ENCODE measurements at regions not wholly inside any gene's neighbourhood (a gene's known extent, or its start where the extent isn't known, plus 50 kb on each side); places are given as distances from the start of the nearest gene placed in this dataset.

DNA sequence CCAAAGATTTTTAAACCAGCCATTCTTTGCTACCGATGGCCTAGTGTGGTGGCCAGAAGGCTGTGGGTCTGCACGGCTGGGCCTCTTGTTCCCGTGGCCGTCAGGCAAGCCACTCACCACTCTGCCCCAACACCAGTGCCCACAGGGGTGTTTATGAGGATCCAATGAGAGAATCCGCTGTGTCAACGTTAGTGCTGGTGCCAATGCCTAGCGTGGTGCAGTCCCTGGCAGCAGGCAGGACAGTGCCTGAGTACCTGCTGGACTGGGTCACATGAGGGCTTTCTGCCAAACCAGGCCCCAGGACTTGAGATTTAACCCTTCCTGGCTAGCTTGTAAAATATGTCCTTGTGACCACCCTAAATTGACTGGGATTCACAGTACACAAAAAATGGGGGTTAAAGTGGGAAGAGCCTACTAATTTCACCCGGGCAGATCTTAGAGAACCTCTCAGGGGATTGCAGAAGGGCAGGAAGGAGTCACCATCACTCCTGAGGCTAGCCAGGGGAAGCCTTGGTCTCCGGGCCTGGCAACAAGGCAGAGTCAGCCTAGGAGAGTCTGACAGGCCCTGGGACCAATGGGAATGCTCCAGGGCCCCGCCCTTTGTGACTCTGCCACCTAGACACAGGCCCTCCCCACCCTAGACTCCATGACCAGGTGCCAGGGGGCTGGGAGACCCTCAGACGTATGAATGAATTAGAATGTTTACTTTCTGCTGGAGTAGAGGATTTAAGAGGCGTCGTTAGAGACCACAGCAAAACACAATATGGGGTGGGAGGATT, 63.2 kb upstream of the FSTL4 start:
- WGBS, 2 experiments (ENCODE audit: extremely low coverage in 1 of 2, insufficient coverage in 1 of 2, insufficient read length in 1 of 2, insufficient replicate concordance in 2 of 2, low coverage in 1 of 2, low lambda C conversion rate in 2 of 2, missing lambda C conversion rate in 1 of 2) = 82% methylated on average over 13 of the region's 13 CpGs; no CpG with 5 or more reads in 1 of the 2 experiments
- Histone ChIP-seq H4K91ac (replicated peaks; ENCODE audit: insufficient read length, low read length) (no peak overlapping the region), H2BK20ac (ENCODE audit: low read length) (peak overlapping the region; percentile 87), H2AFZ (ENCODE audit: low read length) (peak overlapping the region; percentile 83), H3K27ac (ENCODE audit: low read depth, low read length) (no peak overlapping the region), H2BK15ac (ENCODE audit: low read length) (0 out of 2 replicates have a peak overlapping the region, but pooled peaks have one; percentile 74), H3K9me3 (ENCODE audit: insufficient read depth in 2 of 2, low read depth in 1 of 2, low read length in 1 of 2) (no peaks in the 10 kb centered on the region), H3K27me3 (replicated peaks in 1 of 4; ENCODE audit: control insufficient read depth in 3 of 4, extremely low read depth in 1 of 4, insufficient read depth in 3 of 4, low read length in 3 of 4) (no peaks in the 10 kb centered on the region), H2BK5ac (ENCODE audit: low read depth, low read length) (peak overlapping the region; percentile 80; the same call in 1 of the 2 replicates), H4K5ac (ENCODE audit: insufficient read length, low read depth, low read length) (no peak overlapping the region), H3K23ac (ENCODE audit: insufficient read length) (no peak overlapping the region), H3K9ac (replicated peaks in 1 of 4; ENCODE audit: extremely low read depth in 1 of 4, low read depth in 3 of 4, low read length in 3 of 4) (no peak overlapping the region), H3K4ac (replicated peaks; ENCODE audit: insufficient read length, low read depth, low read length) (no peak overlapping the region), H3K4me3 (ENCODE audit: extremely low read depth in 1 of 4, insufficient read depth in 2 of 4, low read depth in 3 of 4, low read length in 4 of 4) (no peak overlapping the region), H2BK12ac (ENCODE audit: low read depth, low read length) (peak overlapping the region; percentile 99; the same call in 1 of the 2 replicates), H3K79me2 (ENCODE audit: control insufficient read depth in 1 of 2, insufficient read depth in 2 of 2, low read length in 2 of 2) (no peaks in the 10 kb centered on the region), H4K20me1 (replicated peaks in 1 of 2; ENCODE audit: control insufficient read depth in 1 of 2, insufficient read depth in 2 of 2, low read length in 2 of 2) (no peaks in the 10 kb centered on the region), H2BK120ac (replicated peaks; ENCODE audit: low read depth, low read length) (no peak overlapping the region), H3K79me1 (ENCODE audit: low read depth, low read length) (no peaks in the 10 kb centered on the region), H3K56ac (replicated peaks; ENCODE audit: insufficient read length, low read depth, low read length) (no peak overlapping the region), H3K36me3 (ENCODE audit: control insufficient read depth in 2 of 4, insufficient read depth in 4 of 4, low read length in 3 of 4) (peaks cover 0 to 3% (median 0%) of the 10 kb centered on the region in 4 experiments; a peak in 2 of 8 replicates), H2AK5ac (ENCODE audit: low read depth, low read length) (no peak overlapping the region; the same call in 1 of the 2 replicates), H3K4me2 (ENCODE audit: insufficient read depth in 1 of 2, low read depth in 2 of 2, low read length in 2 of 2) (no peak overlapping the region), H3K23me2 (ENCODE audit: low read depth, low read length) (no peaks in the 10 kb centered on the region), H3K14ac (ENCODE audit: insufficient read length) (no peak overlapping the region), H3K18ac (ENCODE audit: extremely low read depth, low read length) (peak overlapping the region; percentile 65; the same call in 1 of the 2 replicates), H4K8ac (ENCODE audit: extremely low read depth, insufficient read depth, low read length) (no peak overlapping the region), H3K4me1 (replicated peaks in 1 of 4; ENCODE audit: control insufficient read depth in 3 of 4, insufficient read depth in 4 of 4, low read length in 3 of 4) (peaks cover 0 to 8% (median 2%) of the 10 kb centered on the region in 4 experiments; a peak in 3 of 7 replicates)
- FAIRE-seq (no peak), DNase-seq (ENCODE audit: low read depth in 1 of 2, low spot score in 2 of 2) (no peak)
- CTCF ChIA-PET (ENCODE audit: partially characterized antibody) = interaction anchor here (1.7 kb wide), 1 partner anchor 79 kb away, joined by 4 read pairs; no protein-coding TSS in a partner anchor
- POLR2A ChIA-PET (ENCODE audit: partially characterized antibody) = interaction anchor here (1.0 kb wide), 1 partner anchor 12 kb away, joined by 3 read pairs; no protein-coding TSS in a partner anchor
